ENCODE measurements at regions not wholly inside any gene's neighbourhood (a gene's known extent, or its start where the extent isn't known, plus 50 kb on each side); places are given as distances from the start of the nearest gene placed in this dataset.

- peak overlapping the region; percentile 65 for H3K27ac ChIP-seq
- TF ChIP-seq ZFX (IDR thresholded peaks at IDR 0.05) (no peak), CTCF (conservative IDR thresholded peaks at IDR 0.05) (no peak)
Observed at GRCh38 chr5:96093340-96093739, 131.7 kb upstream of the ELL2 start.

GRCh38 chr5:96091874-96092273 is 130.2 kb upstream of the ELL2 start:
- TF ChIP-seq CTCF (conservative IDR thresholded peaks at IDR 0.05): no peak
- no peak overlapping the region for H3K27ac ChIP-seq

- TF ChIP-seq ZFX (IDR thresholded peaks at IDR 0.05): no peak
- TF ChIP-seq CTCF (conservative IDR thresholded peaks at IDR 0.05): no peak
- no peak overlapping the region for H3K27ac ChIP-seq
Observed at GRCh38 chr5:96090215-96090614, 128.6 kb upstream of the ELL2 start.

GRCh38 chr5:96088706-96089498 is 127.3 kb upstream of the ELL2 start:
- TF ChIP-seq CTCF (conservative IDR thresholded peaks at IDR 0.05) (no peak), ZFX (IDR thresholded peaks at IDR 0.05) (no peak)
- no peak overlapping the region for H3K27ac ChIP-seq

- no peak for TF ChIP-seq ZFX (IDR thresholded peaks at IDR 0.05)
- no peak for TF ChIP-seq CTCF (conservative IDR thresholded peaks at IDR 0.05)
- no peak overlapping the region for H3K27ac ChIP-seq
Observed at GRCh38 chr5:96087939-96088338, 126.3 kb upstream of the ELL2 start.

GRCh38 chr5:96084874-96085506 is 123.3 kb upstream of the ELL2 start:
- TF ChIP-seq ZFX (IDR thresholded peaks at IDR 0.05) (no peak), CTCF (conservative IDR thresholded peaks at IDR 0.05) (no peak)
- H3K27ac ChIP-seq: no peak overlapping the region

- H3K27ac ChIP-seq: no peak overlapping the region
- TF ChIP-seq CTCF (conservative IDR thresholded peaks at IDR 0.05): no peak
- no peak for TF ChIP-seq ZFX (IDR thresholded peaks at IDR 0.05)
Observed at GRCh38 chr5:96083361-96083881, 121.8 kb upstream of the ELL2 start.

Data from C4-2B (cell line).